Chondrocyte (in vitro differentiated cells): ENCODE measurements at regions not wholly inside any gene's neighbourhood (a gene's known extent, or its start where the extent isn't known, plus 50 kb on each side); places are given as distances from the start of the nearest gene placed in this dataset.

ENCODE experiments used
- DNase-seq: peaks from one replicate; pipeline ENCODE4 v3.0.0; 2021; ENCODE audit warnings: mixed read lengths, low spot score
- H3K27ac Mint-ChIP-seq: one replicate; pipeline ENCODE4 v1.8.0; 2021; ENCODE audit warnings: mild to moderate bottlenecking, moderate library complexity, mixed read lengths; ENCODE audit not compliant: unreplicated experiment
- H3K27me3 Mint-ChIP-seq: 2 replicates; pipeline ENCODE4 v1.8.0; 2021; ENCODE audit warnings: low read depth, mixed read lengths
- H3K36me3 Mint-ChIP-seq: 2 replicates; pipeline ENCODE4 v1.8.0; 2021; ENCODE audit warnings: low read depth, mixed read lengths
- H3K4me1 Mint-ChIP-seq: 2 replicates; pipeline ENCODE4 v1.8.0; 2021; ENCODE audit warnings: low read depth, mild to moderate bottlenecking, mixed read lengths
- H3K4me3 Mint-ChIP-seq: one replicate; pipeline ENCODE4 v1.8.0; 2021; ENCODE audit warnings: mild to moderate bottlenecking, moderate library complexity, mixed read lengths; ENCODE audit not compliant: unreplicated experiment
- H3K9me3 Mint-ChIP-seq: 2 replicates; pipeline ENCODE4 v1.8.0; 2021; ENCODE audit warnings: low read depth, mixed read lengths
- CTCF ChIP-seq: fragments of 200-600 bp; sonication (generic); IDR thresholded peaks from 2 replicates; pipeline ENCODE4 v1.5.0; 2021; ENCODE audit warnings: antibody characterized with exemption, mild to moderate bottlenecking, moderate library complexity

- peaks cover 1% of the 10 kb centered on the region for H3K36me3 Mint-ChIP-seq
- no peak overlapping the region for H3K4me3 Mint-ChIP-seq
- peaks cover 14% of the 10 kb centered on the region for H3K9me3 Mint-ChIP-seq
- no peak for TF ChIP-seq CTCF
- H3K27ac Mint-ChIP-seq: no peak overlapping the region
- no peaks in the 10 kb centered on the region for H3K27me3 Mint-ChIP-seq
- DNase-seq: no peak
- no peaks in the 10 kb centered on the region for H3K4me1 Mint-ChIP-seq
Observed at GRCh38 chr12:24688601-24689000, 260.3 kb downstream of the BCAT1 start.

GRCh38 chr12:24681570-24681969 lies 267.3 kb downstream of the BCAT1 start:
- no peaks in the 10 kb centered on the region for H3K27me3 Mint-ChIP-seq
- H3K9me3 Mint-ChIP-seq: peaks cover 12% of the 10 kb centered on the region
- H3K27ac Mint-ChIP-seq: no peak overlapping the region

GRCh38 chr12:24679126-24679525 lies 269.8 kb downstream of the BCAT1 start:
- H3K27ac Mint-ChIP-seq: no peak overlapping the region
- H3K4me3 Mint-ChIP-seq: no peak overlapping the region
- DNase-seq: no peak
- H3K27me3 Mint-ChIP-seq: no peaks in the 10 kb centered on the region
- no peaks in the 10 kb centered on the region for H3K36me3 Mint-ChIP-seq
- TF ChIP-seq CTCF: no peak
- H3K4me1 Mint-ChIP-seq: no peaks in the 10 kb centered on the region
- peaks cover 4% of the 10 kb centered on the region for H3K9me3 Mint-ChIP-seq

More at GRCh38 chr12:24681570-24681969, 267.3 kb downstream of the BCAT1 start:
- no peak for DNase-seq
- peaks cover 1% of the 10 kb centered on the region for H3K36me3 Mint-ChIP-seq
- no peak overlapping the region for H3K4me3 Mint-ChIP-seq
- no peak for TF ChIP-seq CTCF
- no peaks in the 10 kb centered on the region for H3K4me1 Mint-ChIP-seq

- TF ChIP-seq CTCF: no peak
- no peak overlapping the region for H3K4me3 Mint-ChIP-seq
- no peaks in the 10 kb centered on the region for H3K27me3 Mint-ChIP-seq
- H3K4me1 Mint-ChIP-seq: no peaks in the 10 kb centered on the region
- no peak for DNase-seq
- H3K36me3 Mint-ChIP-seq: no peaks in the 10 kb centered on the region
- H3K27ac Mint-ChIP-seq: no peak overlapping the region
- H3K9me3 Mint-ChIP-seq: peaks cover 4% of the 10 kb centered on the region
Observed at GRCh38 chr12:24678436-24678835, 270.5 kb downstream of the BCAT1 start.

GRCh38 chr12:24668563-24668962 lies 280.3 kb downstream of the BCAT1 start:
- Mint-ChIP-seq H3K4me1 (no peaks in the 10 kb centered on the region), H3K27ac (no peak overlapping the region), H3K27me3 (no peaks in the 10 kb centered on the region), H3K4me3 (no peak overlapping the region), H3K36me3 (no peaks in the 10 kb centered on the region), H3K9me3 (peaks cover 2% of the 10 kb centered on the region)
- no peak for DNase-seq
- TF ChIP-seq CTCF: no peak
